ENCODE measurements at regions not wholly inside any gene's neighbourhood (a gene's known extent, or its start where the extent isn't known, plus 50 kb on each side); places are given as distances from the start of the nearest gene placed in this dataset.

GRCh38 chr7:68311958-68312357 is 1286.3 kb upstream of the AUTS2 start:
- Histone ChIP-seq H2AFZ (ENCODE audit: low read depth, low read length) (no peak overlapping the region), H4K20me1 (ENCODE audit: insufficient read depth, low read length) (no peaks in the 10 kb centered on the region), H3K79me2 (ENCODE audit: insufficient read depth, low read length) (no peaks in the 10 kb centered on the region), H3K27me3 (ENCODE audit: insufficient read depth, low read length, poor library complexity) (no peaks in the 10 kb centered on the region), H3K9ac (ENCODE audit: low read depth, low read length) (no peak overlapping the region), H3K27ac (ENCODE audit: low read length) (no peak overlapping the region), H3K36me3 (ENCODE audit: insufficient read depth, low read length) (no peaks in the 10 kb centered on the region), H3K9me3 (ENCODE audit: insufficient read depth, low read length, severe bottlenecking) (no peaks in the 10 kb centered on the region), H3K4me1 (ENCODE audit: insufficient read depth, low read length) (no peaks in the 10 kb centered on the region), H3K4me3 (ENCODE audit: low read depth in 1 of 2, low read length in 2 of 2) (no peak overlapping the region), H3K4me2 (ENCODE audit: insufficient read depth, low read length) (no peak overlapping the region)
- TF ChIP-seq EZH2 (IDR thresholded peaks at IDR 0.05; ENCODE audit: borderline replicate concordance, low read depth, low read length, severe bottlenecking) = no peak
- TF ChIP-seq CTCF (IDR thresholded peaks at IDR 0.05; ENCODE audit: borderline replicate concordance, extremely low read depth, low read length, poor library complexity, severe bottlenecking) = no peak
- DNase-seq = no peak
- ATAC-seq (ENCODE audit: insufficient read depth, low read depth) = no peak

GRCh38 chr7:68313806-68314205 is 1284.5 kb upstream of the AUTS2 start:
- Histone ChIP-seq H3K9me3 (ENCODE audit: insufficient read depth, low read length, severe bottlenecking) (no peaks in the 10 kb centered on the region), H3K27ac (ENCODE audit: low read length) (no peak overlapping the region), H3K36me3 (ENCODE audit: insufficient read depth, low read length) (no peaks in the 10 kb centered on the region), H3K4me1 (ENCODE audit: insufficient read depth, low read length) (no peaks in the 10 kb centered on the region), H3K4me2 (ENCODE audit: insufficient read depth, low read length) (no peak overlapping the region), H2AFZ (ENCODE audit: low read depth, low read length) (no peak overlapping the region), H3K9ac (ENCODE audit: low read depth, low read length) (no peak overlapping the region), H4K20me1 (ENCODE audit: insufficient read depth, low read length) (no peaks in the 10 kb centered on the region), H3K4me3 (ENCODE audit: low read depth in 1 of 2, low read length in 2 of 2) (no peak overlapping the region), H3K79me2 (ENCODE audit: insufficient read depth, low read length) (no peaks in the 10 kb centered on the region), H3K27me3 (ENCODE audit: insufficient read depth, low read length, poor library complexity) (no peaks in the 10 kb centered on the region)
- no peak for ATAC-seq (ENCODE audit: insufficient read depth, low read depth)
- TF ChIP-seq CTCF (IDR thresholded peaks at IDR 0.05; ENCODE audit: borderline replicate concordance, extremely low read depth, low read length, poor library complexity, severe bottlenecking) (no peak), EZH2 (IDR thresholded peaks at IDR 0.05; ENCODE audit: borderline replicate concordance, low read depth, low read length, severe bottlenecking) (no peak)
- DNase-seq = no peak

- TF ChIP-seq EZH2 (IDR thresholded peaks at IDR 0.05; ENCODE audit: borderline replicate concordance, low read depth, low read length, severe bottlenecking) = no peak
- no peak for TF ChIP-seq CTCF (IDR thresholded peaks at IDR 0.05; ENCODE audit: borderline replicate concordance, extremely low read depth, low read length, poor library complexity, severe bottlenecking)
- no peak overlapping the region for H2AFZ ChIP-seq (ENCODE audit: low read depth, low read length)
- ATAC-seq (ENCODE audit: insufficient read depth, low read depth) (no peak), DNase-seq (no peak)
- no peak overlapping the region for H3K4me2 ChIP-seq (ENCODE audit: insufficient read depth, low read length)
- H3K27me3 ChIP-seq (ENCODE audit: insufficient read depth, low read length, poor library complexity) = no peaks in the 10 kb centered on the region
- no peaks in the 10 kb centered on the region for H3K36me3 ChIP-seq (ENCODE audit: insufficient read depth, low read length)
- no peak overlapping the region for H3K27ac ChIP-seq (ENCODE audit: low read length)
- H3K9ac ChIP-seq (ENCODE audit: low read depth, low read length) = no peak overlapping the region
- H3K4me3 ChIP-seq (ENCODE audit: low read depth in 1 of 2, low read length in 2 of 2) = no peak overlapping the region
- H3K79me2 ChIP-seq (ENCODE audit: insufficient read depth, low read length) = no peaks in the 10 kb centered on the region
- no peaks in the 10 kb centered on the region for H4K20me1 ChIP-seq (ENCODE audit: insufficient read depth, low read length)
- no peaks in the 10 kb centered on the region for H3K9me3 ChIP-seq (ENCODE audit: insufficient read depth, low read length, severe bottlenecking)
- no peaks in the 10 kb centered on the region for H3K4me1 ChIP-seq (ENCODE audit: insufficient read depth, low read length)
Observed at GRCh38 chr7:68314208-68314607, 1284.1 kb upstream of the AUTS2 start.

- Histone ChIP-seq H3K4me1 (ENCODE audit: insufficient read depth, low read length) (no peaks in the 10 kb centered on the region), H3K4me3 (ENCODE audit: low read depth in 1 of 2, low read length in 2 of 2) (no peak overlapping the region), H3K36me3 (ENCODE audit: insufficient read depth, low read length) (no peaks in the 10 kb centered on the region), H3K9ac (ENCODE audit: low read depth, low read length) (no peak overlapping the region), H3K27me3 (ENCODE audit: insufficient read depth, low read length, poor library complexity) (no peaks in the 10 kb centered on the region), H4K20me1 (ENCODE audit: insufficient read depth, low read length) (no peaks in the 10 kb centered on the region), H3K79me2 (ENCODE audit: insufficient read depth, low read length) (no peaks in the 10 kb centered on the region), H3K9me3 (ENCODE audit: insufficient read depth, low read length, severe bottlenecking) (no peaks in the 10 kb centered on the region), H3K4me2 (ENCODE audit: insufficient read depth, low read length) (no peak overlapping the region), H2AFZ (ENCODE audit: low read depth, low read length) (no peak overlapping the region), H3K27ac (ENCODE audit: low read length) (no peak overlapping the region)
- ATAC-seq (ENCODE audit: insufficient read depth, low read depth) (no peak), DNase-seq (no peak)
- no peak for TF ChIP-seq EZH2 (IDR thresholded peaks at IDR 0.05; ENCODE audit: borderline replicate concordance, low read depth, low read length, severe bottlenecking)
Observed at GRCh38 chr7:68317476-68317875, 1280.8 kb upstream of the AUTS2 start.

All from DND-41 (cell line).